GM20431 (cell line): ENCODE measurements at regions not wholly inside any gene's neighbourhood (a gene's known extent, or its start where the extent isn't known, plus 50 kb on each side); places are given as distances from the start of the nearest gene placed in this dataset.
"Not testable (repeated sequence)": the region's sequence is repeated elsewhere in the genome, so short reads cannot be mapped to it uniquely, and the experiment has no call there.

ENCODE experiments used
- in situ Hi-C: fragments of 300-500 bp; cut with MseI, MboI; formaldehyde crosslinking; loops from one replicate; pipeline ENCODE4 v1.15.0; 2020; ENCODE audit warnings: low sequenced_read_pairs; ENCODE audit not compliant: unreplicated experiment

GRCh38 chr2:234258562-234259141, 208.2 kb downstream of the SPP2 start:
- in situ Hi-C loops = no loop called here

- in situ Hi-C loops = no loop called here
Measured at GRCh38 chr2:234257859-234258561, 207.5 kb downstream of the SPP2 start.

- in situ Hi-C loops = no loop called here
Measured at GRCh38 chr2:234256516-234256915, 206.0 kb downstream of the SPP2 start.

- in situ Hi-C loops = no loop called here
Measured at GRCh38 chr2:234254783-234255521, 204.4 kb downstream of the SPP2 start.

GRCh38 chr2:234252772-234253171, 202.3 kb downstream of the SPP2 start:
- in situ Hi-C loops = no loop called here

GRCh38 chr2:234251326-234252271, 201.1 kb downstream of the SPP2 start:
- in situ Hi-C loops = no loop called here

- in situ Hi-C loops = no loop called here
Measured at GRCh38 chr2:234250926-234251325, 200.4 kb downstream of the SPP2 start.

GRCh38 chr2:234249873-234250272, 199.4 kb downstream of the SPP2 start:
- in situ Hi-C loops = no loop called here

- in situ Hi-C loops = no loop called here
Measured at GRCh38 chr2:234249034-234249735, 198.7 kb downstream of the SPP2 start.

- in situ Hi-C loops = not testable (repeated sequence)
Measured at GRCh38 chr2:234248213-234248710, 197.8 kb downstream of the SPP2 start.

GRCh38 chr2:234247453-234248180, 197.1 kb downstream of the SPP2 start:
- in situ Hi-C loops = no loop called here

- in situ Hi-C loops = no loop called here
Measured at GRCh38 chr2:234245945-234246344, 195.4 kb downstream of the SPP2 start.

- in situ Hi-C loops = no loop called here
Measured at GRCh38 chr2:234243871-234244565, 193.5 kb downstream of the SPP2 start.

- in situ Hi-C loops = no loop called here
Measured at GRCh38 chr2:234242459-234242836, 191.9 kb downstream of the SPP2 start.

- in situ Hi-C loops = no loop called here
Measured at GRCh38 chr2:234241656-234242458, 191.4 kb downstream of the SPP2 start.

GRCh38 chr2:234240917-234241316, 190.4 kb downstream of the SPP2 start:
- in situ Hi-C loops = no loop called here

GRCh38 chr2:234235191-234235590, 184.7 kb downstream of the SPP2 start:
- in situ Hi-C loops = no loop called here
